GM18868 (cell line): ENCODE measurements at regions not wholly inside any gene's neighbourhood (a gene's known extent, or its start where the extent isn't known, plus 50 kb on each side); places are given as distances from the start of the nearest gene placed in this dataset.

Experiments used
- ATAC-seq: cut with Tn5 transposase; IDR thresholded peaks from one replicate; pipeline ENCODE4 v1.9.1; 2021; ENCODE audit warnings: mild to moderate bottlenecking, moderate library complexity; ENCODE audit not compliant: unreplicated experiment

- no peak for ATAC-seq
Measured at GRCh38 chr9:116002624-116003023, 151.0 kb upstream of the PAPPA start.

- ATAC-seq, result no peak
Measured at GRCh38 chr9:116003397-116003796, 150.2 kb upstream of the PAPPA start.

GRCh38 chr9:116005205-116005604 lies 148.4 kb upstream of the PAPPA start:
- no peak for ATAC-seq

- ATAC-seq, result no peak
Measured at GRCh38 chr9:116007824-116008223, 145.8 kb upstream of the PAPPA start.

GRCh38 chr9:116008278-116008677 lies 145.3 kb upstream of the PAPPA start:
- ATAC-seq, result no peak

GRCh38 chr9:116009420-116009819 lies 144.2 kb upstream of the PAPPA start:
- no peak for ATAC-seq

GRCh38 chr9:116015855-116016254 lies 137.7 kb upstream of the PAPPA start:
- ATAC-seq, result no peak

- ATAC-seq, result no peak
Measured at GRCh38 chr9:116020146-116020545, 133.4 kb upstream of the PAPPA start.

- ATAC-seq, result no peak
Measured at GRCh38 chr9:116020801-116021200, 132.8 kb upstream of the PAPPA start.

GRCh38 chr9:116027096-116027495 lies 126.5 kb upstream of the PAPPA start:
- no peak for ATAC-seq

- ATAC-seq, result no peak
Measured at GRCh38 chr9:116027511-116027910, 126.1 kb upstream of the PAPPA start.

GRCh38 chr9:116027951-116028350 lies 125.6 kb upstream of the PAPPA start:
- no peak for ATAC-seq

- ATAC-seq, result no peak
Measured at GRCh38 chr9:116030517-116030916, 123.1 kb upstream of the PAPPA start.

GRCh38 chr9:116032683-116033440 lies 120.7 kb upstream of the PAPPA start:
- no peak for ATAC-seq

- no peak for ATAC-seq
Measured at GRCh38 chr9:116039312-116039711, 114.3 kb upstream of the PAPPA start.

- ATAC-seq, result no peak
Measured at GRCh38 chr9:116039893-116040292, 113.7 kb upstream of the PAPPA start.

GRCh38 chr9:116042321-116042720 lies 111.3 kb upstream of the PAPPA start:
- ATAC-seq, result no peak

- ATAC-seq, result no peak
Measured at GRCh38 chr9:116045083-116045482, 108.5 kb upstream of the PAPPA start.

- ATAC-seq, result no peak
Measured at GRCh38 chr9:116048081-116048480, 105.5 kb upstream of the PAPPA start.

GRCh38 chr9:116049456-116049855 lies 104.1 kb upstream of the PAPPA start:
- no peak for ATAC-seq

GRCh38 chr9:116051528-116051927 lies 102.1 kb upstream of the PAPPA start:
- ATAC-seq, result no peak

GRCh38 chr9:116055536-116055935 lies 98.1 kb upstream of the PAPPA start:
- ATAC-seq, result no peak

- no peak for ATAC-seq
Measured at GRCh38 chr9:116057371-116057770, 96.2 kb upstream of the PAPPA start.
